KG1 (cell line): ENCODE measurements at regions not wholly inside any gene's neighbourhood (a gene's known extent, or its start where the extent isn't known, plus 50 kb on each side); places are given as distances from the start of the nearest gene placed in this dataset.
"Not testable (repeated sequence)": the region's sequence is repeated elsewhere in the genome, so short reads cannot be mapped to it uniquely, and the experiment has no call there.

Source experiments
- DNase-seq: peaks from one replicate; lab custom pipeline; 2025; lab: John Stamatoyannopoulos, UW

DNA sequence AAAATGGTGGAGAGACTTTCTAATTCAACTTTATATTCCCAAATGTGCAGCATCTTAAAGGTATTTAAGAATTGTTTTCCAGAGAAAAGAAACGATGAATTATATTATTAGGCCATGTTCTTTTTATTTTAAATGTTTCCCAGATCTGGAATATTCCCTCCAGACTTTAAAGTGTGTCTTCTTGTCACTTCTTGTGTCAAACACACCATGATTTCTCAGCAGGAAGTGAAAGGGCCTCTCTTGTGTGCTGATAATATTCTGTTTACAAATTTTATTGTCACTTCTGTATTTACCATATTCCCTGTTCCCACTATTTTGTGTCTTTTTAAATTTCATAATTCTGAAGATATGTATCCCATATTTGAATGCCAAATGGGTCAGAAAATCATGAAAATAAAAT lies 455.0 kb upstream of the FLRT2 start:
- no peak for DNase-seq

DNA sequence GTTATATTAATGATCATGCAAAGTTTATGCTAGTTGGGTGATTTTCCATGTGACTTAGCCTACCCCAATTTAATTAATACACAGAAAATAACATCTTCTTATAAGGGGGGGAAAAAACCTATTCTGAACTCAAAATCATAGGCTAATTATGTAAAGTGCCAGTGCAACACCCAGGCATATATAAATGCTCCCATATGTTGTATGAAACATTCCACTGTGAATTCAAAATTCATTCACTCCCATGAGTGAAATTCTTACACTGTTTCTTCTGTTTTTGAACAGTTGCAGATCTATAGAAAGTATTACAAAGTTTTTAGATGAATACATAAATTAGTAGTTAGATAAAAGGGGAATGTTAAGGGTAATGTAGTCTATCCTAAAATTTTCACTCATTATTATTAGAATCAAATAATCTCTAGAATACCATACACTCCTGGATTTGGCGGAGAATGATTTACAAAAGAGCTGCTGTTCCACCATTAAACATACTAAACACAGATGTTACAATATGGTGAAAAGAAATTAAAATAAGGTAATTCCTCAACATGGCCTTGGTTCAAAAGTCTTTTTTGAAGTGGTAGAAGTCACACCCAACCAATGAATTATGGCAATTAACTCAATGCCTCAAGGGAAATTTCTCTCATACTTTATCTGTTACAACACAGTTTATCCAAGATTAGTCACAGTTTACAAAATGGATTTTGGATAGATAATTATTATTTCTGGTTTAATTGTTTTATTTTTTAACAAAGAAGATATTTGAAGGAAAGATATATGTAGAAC lies 454.1 kb upstream of the FLRT2 start:
- no peak for DNase-seq

DNA sequence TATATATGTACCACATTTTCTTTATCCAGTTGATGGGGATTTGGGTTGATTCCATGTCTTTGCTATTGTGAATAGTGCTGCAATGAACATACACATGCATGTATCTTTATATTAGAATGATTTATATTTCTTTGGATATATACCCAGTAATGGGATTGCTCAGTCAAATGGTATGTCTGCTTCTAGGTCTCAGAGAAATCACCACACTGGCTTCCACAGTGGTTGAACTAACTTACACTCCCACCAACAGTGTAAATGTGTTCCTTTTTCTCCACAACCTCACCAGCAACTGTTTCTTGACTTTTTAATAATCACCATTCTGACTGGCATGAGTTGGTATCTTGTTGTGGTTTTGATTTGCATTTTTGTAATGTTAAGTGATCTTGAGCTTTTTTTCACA lies 452.2 kb upstream of the FLRT2 start:
- DNase-seq: not testable (repeated sequence)

DNA sequence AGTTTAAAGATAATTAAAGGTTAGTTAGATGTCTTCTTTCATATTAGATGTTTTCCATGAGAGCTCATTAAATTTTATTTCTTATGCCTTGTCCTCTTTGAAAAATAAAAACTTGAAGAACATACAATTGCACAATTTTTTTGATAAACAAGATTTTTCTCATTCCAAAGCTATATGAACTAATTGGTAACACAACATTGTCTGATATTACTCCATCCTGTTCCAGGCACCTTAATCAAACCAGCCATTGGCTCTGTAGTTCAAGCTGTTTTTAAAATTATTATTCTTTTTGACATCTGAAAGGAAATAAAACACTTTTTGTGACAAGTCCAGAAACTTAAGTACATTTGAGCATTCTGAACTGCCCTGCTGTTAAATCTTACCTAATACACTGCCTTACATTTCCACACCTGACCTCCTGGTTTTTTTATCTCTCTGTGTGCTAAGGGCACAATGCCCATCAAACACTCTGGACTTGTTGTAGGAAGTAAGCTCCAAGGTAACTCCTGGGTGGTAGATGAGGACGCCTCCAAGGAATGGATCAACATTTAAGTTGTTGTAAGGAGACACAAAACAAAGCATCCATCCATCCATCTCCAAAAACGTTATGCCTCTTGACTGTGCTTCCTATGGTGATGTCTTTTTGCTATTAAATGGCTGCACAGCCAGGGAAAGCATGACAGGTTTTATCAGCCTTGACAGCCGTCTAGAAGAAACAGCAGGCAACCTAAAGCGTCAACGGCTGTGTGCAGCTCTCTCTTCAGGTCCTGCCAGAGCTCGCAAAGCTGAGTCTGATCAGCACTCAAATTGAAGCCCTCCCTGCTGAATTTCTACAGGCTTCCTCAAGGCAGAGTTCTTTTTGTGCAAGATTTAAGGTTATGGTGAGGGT lies 449.9 kb upstream of the FLRT2 start:
- DNase-seq: no peak

DNA sequence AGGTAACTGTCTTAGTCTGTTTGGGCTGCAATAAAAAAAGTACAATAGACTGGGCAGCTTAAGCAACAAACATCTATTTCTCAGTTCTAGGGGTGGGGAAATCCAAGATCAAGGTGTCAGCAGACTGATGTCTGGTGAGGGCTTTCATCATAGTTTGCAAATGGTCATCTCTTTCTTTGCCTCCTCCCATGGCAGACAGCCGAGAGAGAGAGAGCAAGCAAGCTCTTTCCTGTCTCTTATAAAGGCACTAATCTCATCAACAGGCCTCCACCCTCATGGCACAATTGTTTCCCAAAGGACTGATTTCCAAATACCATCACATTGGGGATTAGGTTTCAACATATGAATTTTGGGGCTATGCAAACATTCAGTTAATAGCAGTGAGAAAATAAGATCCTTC lies 445.6 kb upstream of the FLRT2 start:
- no peak for DNase-seq

DNA sequence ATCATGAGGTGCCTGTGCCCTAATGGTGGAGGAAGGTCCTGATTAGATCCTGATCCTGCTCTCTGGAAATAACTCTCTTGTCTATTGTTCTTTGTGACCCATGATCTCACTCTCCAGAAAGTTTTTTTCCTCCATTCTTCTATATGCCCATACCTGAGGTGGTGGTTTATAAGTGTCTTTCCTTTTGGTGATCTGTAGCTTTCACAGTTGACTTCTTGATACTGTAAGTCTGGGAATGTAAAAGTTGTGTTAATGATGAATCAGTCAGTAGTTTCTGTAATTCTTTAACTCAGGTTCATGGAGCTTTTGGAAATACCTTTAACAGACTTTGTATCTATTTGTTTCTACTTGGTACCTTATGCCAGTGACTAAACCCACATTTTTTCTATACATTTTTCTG lies 444.0 kb upstream of the FLRT2 start:
- DNase-seq: no peak

DNA sequence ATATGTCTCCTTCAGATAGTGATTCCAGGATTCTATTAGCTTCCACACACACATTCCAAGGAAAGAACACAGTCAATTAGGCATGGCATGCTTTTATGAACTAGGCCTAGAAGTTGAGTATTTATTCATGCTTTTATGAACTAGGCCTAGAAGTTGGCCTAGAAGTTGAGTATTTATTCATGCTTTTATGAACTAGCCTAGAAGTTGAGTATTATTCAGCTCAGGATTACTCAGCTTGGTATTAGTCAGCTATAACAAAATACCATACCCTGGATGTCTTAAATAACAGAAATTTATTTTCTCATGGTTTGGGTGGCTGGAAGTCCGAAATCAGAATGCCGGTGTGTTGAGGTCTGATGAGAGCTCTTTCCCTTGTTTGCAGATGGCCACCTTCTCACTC lies 442.7 kb upstream of the FLRT2 start:
- no peak for DNase-seq

DNA sequence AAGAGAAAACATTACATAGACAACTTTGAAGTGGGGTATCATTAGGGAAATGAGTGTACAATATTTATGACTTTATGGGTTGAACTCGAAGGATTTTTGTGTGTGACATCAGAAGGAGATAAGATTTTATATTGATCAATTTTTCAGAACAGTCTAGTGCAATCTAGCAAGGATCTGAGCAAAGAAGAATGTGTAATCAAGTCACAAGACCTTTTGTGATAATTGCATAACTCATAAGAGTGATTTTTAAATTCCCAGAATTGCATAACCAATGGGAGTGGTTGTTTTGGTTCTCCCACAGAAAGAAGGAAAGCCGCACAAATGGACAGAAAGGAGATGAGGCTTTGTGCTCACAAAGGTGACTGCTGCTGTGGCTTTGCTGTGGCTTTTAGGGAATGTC lies 441.8 kb upstream of the FLRT2 start:
- no peak for DNase-seq

DNA sequence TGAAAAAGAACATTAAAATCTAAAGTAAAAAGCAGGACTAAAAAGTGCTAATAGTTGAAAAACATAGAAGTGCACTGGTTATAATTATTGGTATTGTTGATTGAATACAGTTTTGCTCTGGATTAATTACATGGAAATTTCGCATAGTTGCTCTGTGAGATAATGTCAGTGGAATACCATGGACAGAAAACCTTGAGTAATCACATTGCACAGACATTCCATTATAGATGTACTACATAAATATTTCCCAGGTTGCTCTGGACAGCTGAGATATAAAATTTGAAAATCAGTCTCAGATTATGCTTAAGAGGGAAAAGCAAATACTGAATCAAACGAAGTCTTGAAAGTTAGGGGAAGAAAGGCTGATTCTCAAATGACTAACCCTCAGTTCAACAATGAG lies 439.3 kb upstream of the FLRT2 start:
- no peak for DNase-seq

DNA sequence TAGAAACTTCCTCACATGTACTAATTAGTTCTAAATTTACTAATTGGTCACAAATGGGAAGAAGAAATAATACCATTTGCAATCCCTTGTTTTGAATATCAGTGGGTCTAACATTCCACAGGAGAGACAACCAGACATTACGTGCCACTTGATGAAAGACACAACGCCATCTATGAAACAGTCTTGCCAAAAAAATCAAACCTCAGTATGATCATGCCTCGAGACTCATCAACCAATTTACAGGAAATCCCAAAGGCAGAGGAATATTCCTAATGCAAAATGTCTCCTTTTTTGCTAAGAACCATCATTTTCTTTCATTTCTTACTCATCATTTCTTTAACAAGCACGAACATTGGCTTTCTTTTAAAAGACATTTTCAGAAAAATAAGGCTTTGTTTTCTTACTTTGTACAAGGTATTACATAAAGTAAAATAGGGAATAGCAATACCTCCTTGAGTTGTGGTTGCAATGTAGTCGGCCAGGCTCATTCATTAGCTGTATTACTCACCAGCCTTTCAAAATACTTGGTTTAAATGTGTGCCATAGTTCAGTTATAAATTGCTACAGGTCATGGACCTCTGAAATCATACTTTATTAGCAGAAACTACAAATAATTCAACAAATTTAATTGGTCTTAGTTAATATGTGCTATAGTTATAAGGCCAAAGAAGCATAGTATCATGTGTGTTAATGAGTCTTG lies 436.2 kb upstream of the FLRT2 start:
- DNase-seq: no peak

DNA sequence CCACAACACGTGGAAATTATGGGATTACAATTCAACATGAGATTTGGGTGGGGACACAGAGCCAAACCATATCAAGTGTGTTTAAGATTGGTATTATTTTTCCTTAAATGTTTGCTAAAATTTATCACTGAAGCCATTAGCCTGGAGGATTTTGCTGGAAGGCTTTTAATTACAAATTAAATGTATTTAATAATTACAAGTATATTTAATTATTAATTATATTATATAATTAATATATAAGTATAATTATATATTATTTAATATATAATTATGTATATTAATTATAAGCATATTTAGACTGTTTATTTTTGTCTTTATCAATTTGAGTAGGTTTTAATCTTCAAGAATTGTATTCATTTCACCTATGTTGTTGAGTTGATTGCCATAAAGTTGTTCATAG lies 427.4 kb upstream of the FLRT2 start:
- no peak for DNase-seq

DNA sequence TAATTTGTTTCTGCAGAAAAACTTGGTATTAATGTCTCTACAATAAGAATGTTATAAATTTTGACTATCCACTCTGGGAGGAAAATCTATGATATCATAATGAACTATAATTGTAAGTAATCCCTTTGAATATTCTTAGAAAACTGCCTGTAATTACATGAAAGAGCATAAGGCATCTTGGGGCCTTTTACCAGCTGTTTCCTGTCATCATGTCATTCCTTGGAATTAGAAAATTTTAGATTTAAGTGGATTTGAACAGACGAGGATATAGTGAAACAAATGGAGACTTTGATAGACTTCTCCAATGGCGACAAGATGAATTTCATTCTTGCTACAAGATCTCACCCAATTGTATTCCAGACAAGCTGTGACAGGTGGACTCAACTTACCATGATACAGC lies 423.4 kb upstream of the FLRT2 start:
- DNase-seq: no peak

DNA sequence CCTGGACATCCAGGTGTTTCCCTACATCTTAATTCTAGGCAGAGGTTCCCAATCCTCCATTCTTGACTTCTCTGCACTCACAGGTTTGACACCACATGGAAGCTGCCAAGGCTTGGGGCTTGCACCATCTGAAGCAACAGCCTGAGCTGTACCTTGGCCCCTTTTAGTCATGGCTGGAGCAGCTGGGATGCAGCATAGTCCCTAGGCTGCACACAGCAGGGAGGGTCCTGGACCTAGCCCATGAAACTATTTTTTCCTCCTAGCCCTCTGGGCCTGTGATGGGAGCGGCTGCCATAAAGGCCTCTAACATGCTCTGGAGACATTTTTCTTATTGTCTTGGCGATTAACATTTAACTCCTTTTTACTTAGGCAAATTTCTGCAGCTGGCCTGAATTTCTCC lies 417.2 kb upstream of the FLRT2 start:
- DNase-seq: no peak

DNA sequence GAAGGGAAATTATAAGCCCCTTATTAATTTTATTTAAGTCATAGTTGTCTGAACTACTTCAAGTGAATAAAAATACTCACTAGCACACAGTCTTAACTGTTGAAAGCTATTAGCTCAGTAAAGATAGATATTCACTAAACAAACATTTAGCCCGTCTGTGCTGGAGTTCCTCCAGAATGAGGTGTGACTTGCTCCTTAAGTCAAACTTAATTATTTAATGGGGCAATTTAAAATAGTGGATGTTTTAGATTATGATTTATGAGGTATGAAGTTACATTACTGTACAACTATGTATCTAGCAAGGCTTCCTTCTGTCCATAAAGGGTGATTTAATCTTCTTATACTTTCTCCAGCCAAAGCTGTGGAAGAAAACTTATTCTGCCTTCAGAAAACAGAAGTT lies 414.0 kb upstream of the FLRT2 start:
- no peak for DNase-seq

DNA sequence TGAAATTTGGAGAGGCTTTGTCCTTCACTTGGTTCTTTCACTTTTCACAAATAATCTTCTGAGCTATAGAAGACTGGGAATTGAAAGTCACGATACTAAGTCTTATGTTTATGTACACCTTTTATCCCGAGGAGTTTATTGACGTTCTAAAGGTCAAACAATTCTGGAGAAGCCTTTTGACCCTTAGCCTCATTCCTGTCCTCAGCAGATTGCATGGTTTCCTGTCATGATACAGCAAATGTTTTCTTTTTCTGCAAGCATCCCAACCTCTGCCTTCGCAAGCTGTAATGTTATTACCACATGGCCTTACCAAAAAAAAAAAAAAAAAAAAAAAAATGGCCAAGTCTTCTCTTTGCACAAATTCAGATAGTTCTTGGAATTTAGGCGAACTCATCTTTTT lies 411.7 kb upstream of the FLRT2 start:
- DNase-seq: no peak

DNA sequence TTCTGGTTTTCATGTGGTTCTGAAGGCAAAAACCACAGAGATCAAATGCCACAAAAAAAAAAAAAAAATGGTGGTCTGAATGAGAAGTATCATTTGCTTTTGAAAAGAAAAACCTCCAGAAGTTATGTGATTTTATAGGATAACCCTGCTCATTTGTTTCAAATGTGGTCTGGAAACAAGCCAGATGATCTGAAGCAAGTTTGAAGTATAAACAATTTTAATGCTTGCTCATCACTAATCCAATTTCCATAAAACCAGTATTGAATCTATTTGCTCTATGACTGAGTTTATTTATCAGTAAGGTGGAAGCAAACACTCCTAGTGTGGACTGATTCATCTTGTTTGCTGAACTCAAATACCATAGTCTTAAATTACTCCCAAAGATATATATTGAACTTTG lies 407.3 kb upstream of the FLRT2 start:
- no peak for DNase-seq

DNA sequence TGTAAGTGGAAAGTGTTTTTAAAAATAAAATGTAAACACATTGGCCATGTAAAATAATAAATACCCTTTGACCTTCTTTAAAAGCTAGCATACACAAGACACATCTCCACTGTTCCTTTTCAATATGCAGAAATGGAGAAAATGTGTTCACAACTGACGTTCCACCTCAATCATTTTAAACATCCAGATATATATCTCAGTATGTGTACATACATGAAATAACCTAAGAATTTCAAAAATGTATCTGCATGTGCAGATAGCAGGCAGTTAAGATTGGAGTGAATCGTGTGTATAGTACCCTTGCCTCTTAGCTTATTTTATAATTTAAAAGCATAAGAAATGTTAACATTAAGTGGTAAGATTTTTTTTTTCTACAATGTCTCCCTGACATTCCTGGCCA lies 406.2 kb upstream of the FLRT2 start:
- DNase-seq: no peak

DNA sequence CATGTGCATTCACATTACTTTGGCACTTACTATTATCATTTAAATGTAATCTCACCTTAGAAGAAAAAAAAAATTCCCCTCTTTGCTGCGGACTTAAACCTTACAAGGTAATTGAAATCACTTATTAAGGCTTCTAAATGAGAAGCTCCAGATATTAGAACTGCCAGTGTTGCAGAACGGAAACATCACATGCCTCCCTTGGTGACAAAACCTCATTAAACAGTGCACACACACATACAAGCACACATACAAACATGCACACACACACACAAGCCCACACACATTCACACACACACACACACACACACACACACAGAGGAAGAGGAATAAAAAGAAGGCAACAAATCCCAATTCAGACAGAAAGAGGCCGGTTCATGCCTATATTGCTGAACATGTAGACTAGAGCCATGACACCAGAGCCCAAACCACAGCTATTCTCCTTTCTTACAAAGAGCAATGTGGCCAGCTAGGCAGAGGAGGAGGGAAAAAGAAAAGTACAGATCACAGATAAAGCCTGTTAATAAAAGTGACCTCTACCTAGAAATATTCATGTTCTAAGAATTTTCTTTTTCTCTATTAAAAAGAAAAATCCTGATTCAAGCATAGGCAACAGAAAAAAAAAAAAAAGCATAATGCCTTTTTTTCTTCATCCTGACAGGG lies 405.2 kb upstream of the FLRT2 start:
- no peak for DNase-seq

DNA sequence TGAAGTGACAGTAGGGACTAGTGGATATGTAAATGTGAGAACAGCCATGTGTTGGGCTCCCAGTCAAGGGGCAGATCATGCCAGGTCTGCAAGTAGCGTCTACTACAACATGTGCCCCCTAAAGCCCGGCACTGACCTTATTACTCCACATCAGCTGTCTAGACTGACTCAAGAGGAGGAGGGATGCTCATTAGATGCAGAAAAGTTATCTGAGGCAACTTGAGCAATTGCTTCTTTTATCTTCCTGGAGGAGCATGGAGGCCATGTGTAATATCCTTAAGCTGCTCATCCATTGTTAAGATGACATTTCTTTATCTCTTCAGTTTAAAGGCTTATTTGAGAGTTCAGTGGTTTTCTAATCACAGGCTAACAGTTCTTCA lies 404.7 kb upstream of the FLRT2 start:
- DNase-seq: no peak

DNA sequence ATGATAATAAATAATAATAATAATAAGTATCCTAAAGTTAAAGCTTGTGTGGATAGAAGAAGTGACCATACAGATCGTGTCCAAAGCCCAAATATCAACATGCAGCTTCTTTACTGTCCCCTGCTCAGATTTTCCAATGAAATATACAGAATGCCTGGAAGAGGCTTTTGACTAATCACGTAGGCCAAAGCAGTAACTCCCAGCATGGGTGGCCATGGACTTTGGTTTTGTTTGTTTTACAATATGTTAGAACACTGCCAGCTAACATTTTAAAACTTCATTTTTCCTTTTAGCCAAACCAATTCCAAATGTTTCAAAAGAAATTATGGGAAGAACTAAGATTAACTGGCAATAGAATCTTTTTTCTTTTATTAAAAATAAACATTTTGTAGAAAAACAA lies 400.0 kb upstream of the FLRT2 start:
- no peak for DNase-seq

DNA sequence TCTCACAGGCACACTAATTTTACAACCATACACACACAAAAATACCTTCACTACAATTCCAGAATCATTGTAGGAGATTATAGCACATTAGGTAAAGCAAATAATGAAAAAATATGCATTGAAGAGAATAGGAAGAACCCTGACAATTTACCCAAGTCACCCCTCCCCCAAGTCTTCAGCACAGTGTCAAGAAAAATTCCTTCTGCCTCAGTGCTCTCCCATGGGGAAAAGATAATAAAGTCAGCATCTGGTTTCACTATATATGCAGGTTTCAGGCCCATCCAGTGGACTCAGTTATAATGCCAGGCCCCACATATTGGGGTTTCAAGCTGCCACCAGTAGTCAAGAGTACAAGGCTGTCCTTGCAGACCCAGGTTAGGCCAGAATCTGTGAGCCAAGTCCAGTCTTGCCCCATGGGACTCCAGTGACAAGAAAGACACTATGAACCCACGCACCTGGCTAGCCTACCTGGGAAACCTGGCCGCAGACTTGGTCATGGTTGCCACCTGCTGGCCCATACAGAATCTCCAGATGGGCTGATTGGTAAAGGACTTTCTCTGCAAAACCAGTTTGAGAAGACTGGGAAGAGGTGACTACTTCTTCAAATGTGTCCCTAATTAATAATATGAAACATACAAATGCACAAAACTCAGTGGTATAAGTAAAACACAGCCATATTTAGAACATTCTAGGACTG lies 398.6 kb upstream of the FLRT2 start:
- DNase-seq: no peak

DNA sequence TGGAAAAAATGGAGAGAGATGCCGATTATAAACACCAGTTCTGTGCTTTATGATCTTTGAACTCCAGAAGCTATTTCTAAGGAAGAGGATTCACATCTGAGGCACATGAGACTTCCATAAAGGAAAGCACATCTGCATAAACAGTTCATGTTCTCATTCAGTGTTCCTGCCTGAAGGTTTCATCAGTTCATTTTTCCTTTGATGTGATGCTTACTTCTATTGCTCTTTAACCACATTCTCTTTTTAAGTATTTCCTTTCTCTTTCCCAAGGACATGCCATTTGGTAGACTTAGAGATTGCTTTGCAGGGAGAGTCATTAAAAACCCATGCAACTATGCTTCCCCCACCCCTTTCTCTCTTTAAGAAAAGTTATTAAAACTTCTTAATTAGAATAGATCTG lies 387.0 kb upstream of the FLRT2 start:
- no peak for DNase-seq
